Dermis blood vessel endothelial cell (primary cell): ENCODE measurements at regions not wholly inside any gene's neighbourhood (a gene's known extent, or its start where the extent isn't known, plus 50 kb on each side); places are given as distances from the start of the nearest gene placed in this dataset.
"Not testable (repeated sequence)": the region's sequence is repeated elsewhere in the genome, so short reads cannot be mapped to it uniquely, and the experiment has no call there.

Experiments
- DNase-seq: peaks from one replicate; pipeline ENCODE4 v3.0.0; 2010

DNA sequence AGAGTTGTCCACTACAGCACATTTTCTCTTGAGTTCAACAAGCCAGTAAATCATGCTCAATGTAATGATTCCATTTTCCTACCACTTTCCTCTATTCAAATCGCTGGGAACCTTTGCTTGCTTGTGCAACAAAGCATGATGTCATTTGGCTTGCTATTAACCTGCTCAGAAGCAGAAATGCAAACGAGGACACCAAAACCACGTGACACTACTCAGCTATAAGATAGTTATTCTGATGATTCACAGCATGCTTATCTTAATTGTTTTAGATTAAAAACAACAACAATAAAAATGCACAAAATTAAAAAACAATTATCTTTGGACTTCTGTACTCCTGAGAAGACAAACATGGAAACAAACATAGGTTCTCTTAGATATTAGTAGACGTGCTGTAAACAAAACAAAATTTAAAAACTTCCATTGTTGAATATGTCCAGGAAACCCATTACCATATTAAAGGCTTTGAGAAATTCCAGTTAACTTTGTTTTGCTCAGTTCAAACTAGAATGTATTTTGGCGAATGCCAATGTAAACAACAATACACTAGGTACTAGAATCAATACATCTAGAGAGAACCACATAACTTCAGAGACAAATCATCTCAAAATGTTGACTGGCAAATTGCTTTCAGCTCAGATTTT is 77.5 kb upstream of the KRAS start:
- DNase-seq = peak; percentile 7

DNA sequence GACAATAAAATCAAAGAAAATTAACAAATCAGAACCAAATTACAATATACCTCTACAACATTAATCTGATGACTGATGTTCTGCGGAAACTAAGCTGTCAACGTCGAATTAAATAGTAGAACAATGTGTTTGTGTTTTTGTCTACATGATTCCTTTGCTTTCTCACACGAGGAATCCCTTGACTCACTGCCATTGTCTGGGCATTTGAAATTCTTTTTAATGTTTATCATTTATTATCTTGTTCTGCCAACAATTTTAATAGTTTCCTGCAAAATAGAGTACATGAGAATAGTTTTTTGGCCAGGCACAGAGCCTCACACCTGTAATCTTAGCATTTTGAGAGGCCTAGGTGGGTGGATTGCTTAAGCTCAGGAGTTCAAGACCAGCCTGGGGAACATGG is 76.6 kb upstream of the KRAS start:
- peak; percentile 42 for DNase-seq

DNA sequence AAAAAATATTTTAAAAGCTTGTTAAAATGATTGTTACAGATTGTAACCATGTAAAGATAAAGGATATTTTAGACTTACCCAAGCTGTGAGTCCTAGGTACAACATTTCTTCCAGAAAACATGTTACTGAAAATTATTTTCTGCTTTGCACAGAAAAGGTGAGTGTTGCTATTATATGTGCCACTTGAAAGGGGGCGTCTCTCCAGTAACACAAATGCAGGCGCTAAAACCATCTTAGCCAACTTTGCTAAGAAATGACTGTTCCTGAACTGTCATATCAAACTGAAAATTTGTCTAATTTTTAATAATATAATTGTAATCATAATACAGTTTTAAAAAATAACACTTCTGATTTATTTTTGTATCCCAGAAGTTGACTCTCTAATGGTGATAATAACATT is 75.6 kb upstream of the KRAS start:
- no peak for DNase-seq

DNA sequence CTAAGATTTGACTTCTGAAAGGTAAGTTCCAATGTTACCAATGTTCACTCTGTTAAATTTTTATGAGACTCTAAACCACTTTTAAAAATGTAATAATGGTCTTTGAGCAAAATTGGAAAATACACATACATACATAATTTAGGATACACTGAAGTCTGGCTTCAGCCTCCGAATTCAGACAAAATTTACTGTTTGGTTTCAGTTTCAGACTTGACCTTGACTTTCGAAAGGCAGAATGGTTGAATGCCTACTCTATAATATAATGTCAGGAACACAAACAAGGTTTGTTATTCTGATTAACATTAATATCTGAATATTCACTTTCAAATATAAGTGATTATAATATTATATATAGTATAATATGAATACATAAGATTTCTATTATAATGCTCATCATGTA is 74.1 kb upstream of the KRAS start:
- no peak for DNase-seq

DNA sequence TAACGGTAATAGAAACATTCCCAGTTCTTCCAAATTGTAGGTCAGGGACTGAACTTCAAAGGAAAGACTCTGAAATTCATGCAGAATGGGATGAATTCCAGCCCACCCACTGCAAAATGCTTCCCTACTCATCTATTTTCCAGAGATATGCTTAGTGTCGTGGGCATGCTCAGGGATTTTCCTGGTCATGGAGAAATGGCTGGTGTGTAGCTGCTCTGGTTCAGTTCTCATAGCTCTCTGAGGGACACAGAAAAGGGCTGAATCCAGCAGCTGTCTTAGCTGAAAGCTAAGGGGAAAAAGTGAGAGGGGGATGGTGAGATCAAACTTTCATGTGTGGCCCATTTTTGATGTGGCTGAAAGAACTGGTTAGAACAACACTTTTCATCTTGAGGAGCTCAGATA is 72.9 kb upstream of the KRAS start:
- no peak for DNase-seq

DNA sequence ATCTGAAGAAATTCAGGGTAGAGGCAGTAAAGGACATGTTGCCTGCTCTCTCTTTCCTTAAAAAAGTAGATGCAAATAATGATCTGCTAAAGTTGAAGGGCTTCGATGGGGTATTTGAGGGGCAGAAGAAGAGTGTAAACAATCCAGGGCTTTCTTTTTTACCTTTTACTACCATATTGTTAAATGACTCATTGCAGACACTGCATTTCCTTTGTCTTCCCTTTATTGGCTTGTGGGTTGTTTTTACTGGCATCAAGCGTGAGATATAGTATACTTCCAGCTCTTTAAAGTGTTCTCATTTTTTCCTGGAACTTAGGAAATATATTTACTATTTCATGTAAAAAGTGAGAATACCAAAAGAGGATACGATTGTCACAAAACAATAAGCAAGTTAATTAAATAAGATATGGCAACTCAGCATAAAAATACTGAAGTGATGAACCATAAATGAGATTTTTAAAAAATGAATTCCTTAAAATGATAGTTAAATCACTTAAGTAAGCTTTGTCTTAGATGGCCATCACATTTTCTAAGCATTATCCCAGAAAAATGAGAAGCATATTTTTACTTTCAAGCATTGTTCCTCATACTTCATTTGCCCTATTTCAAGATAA is 72.3 kb upstream of the KRAS start:
- DNase-seq = peak; percentile 45

DNA sequence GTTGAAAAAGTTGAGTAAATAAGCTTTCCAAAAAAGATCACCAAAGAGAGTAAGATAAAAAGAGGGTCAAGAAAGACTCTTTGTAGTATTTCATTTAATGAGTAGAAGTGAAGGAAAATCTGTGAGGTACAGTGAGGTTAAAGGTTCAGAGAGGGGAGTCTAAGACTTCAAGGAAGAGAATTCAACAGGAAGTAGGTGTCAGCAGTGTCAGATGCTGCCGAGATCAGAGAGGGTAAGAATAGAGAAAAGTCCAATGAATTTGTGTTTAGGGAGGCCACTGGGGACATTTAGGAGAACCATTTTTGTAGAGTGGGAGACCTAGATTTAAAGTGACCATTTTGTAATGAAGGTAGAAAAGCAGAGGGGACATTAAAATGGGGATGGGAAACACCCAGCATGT is 71.6 kb upstream of the KRAS start:
- no peak for DNase-seq

DNA sequence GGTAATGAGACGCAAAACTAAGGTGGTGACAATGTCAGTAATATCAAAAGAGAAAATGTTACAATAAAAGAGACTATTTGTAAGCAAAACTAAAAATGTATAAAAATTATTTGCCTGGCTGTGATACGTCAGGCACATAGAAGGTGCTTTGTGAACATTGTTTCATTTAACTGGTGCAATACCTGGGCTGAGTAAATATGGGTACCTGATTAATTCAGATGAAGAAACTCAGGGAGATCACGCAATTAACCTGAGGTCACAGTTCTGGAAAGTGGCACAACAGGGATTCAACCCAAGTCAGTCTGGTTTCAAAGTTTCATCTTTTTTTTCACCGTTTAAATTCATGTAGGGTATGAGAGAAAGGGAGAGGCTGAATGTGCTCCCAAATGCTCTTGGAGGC is 71.0 kb upstream of the KRAS start:
- DNase-seq = no peak

DNA sequence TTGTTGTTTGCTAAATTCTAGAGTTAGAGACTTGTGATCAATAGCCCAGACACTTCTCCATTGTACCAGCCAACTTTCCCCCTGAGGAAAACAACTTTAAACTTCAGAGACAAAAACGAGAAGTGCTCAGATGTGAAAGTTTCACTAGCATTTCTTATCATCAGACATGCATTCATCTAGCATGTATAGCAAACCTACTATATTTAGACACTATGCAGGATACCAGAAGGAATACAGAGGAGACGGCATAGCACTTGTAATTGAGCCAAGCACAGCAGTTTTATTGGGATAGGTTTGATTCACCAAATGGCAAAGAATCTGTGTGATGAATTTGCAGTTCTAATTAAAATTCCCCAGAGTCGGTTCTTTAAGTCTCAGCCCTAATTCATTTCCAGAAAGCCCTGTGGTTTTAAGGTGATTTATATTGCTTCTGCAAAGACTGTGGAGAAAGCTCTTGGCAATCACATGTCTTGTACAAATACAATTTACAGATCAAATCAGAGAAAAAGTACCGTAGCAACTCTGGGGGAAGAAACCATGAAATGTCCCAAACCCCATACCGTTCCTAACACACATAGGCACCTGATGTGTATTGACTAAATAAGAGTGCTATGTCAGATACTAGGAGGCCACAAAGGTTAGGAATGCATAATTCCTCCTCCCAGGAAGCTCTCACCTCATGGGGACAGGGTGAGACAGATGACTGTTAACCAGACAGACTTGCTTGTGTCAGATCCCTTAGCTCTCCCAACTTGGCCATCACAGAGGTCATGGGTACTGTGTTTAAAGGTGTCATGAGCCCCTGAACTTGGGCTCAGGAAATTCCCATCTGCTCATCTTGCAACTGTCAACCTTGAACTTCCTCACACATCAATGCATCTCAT is 69.6 kb upstream of the KRAS start:
- no peak for DNase-seq

DNA sequence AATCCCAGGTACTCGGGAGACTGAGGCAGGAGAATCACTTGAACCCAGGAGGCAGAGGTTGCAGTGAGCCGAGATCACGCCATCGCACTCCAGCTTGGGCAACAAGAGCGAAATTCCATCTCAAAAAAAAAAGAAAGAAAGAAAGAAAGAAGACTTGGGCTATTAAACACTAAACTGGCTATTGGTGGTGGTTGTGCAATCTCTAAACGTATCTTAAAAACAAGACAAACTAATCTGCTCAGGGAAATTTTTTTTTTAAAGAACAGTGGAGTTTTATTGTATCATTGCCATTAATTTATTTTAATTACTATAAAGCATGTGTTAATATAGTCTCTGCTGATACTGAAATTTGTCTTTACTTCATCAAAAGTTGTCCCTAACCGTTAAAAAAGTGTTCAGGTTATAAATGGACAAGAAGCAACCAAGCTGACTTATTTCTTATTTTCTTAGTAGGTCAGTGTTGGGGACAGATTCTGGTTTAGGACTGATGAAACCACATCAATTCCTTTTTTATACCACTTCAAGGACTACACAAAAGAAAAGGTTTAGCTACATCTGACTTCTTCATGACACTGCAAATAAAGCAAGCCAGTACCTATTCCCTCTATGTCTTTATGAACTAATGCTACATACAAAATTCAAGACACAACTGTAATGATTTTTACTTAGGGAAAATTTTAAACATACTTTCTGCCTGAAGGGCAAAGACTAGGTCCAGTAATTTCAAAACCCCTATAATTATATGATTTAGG is 68.7 kb upstream of the KRAS start:
- DNase-seq = no peak

DNA sequence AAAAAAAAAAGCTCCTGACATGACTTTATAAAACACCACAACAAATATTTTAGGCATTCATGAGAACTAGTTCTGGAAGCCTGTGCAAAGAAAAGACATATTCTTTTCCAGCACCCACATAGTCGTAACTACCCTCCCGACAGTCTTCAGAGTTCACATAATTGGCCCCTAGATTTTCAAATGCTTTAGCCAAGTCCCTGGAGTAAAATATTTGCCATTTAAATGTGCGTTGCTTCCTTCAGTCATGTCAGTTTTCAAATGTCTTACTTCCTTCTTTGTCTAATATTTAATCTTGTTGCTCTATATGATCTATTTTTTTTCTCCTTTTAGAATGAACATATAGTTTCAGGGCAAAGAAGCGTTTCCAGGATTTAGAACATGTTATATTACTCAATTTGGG is 66.8 kb upstream of the KRAS start:
- no peak for DNase-seq

DNA sequence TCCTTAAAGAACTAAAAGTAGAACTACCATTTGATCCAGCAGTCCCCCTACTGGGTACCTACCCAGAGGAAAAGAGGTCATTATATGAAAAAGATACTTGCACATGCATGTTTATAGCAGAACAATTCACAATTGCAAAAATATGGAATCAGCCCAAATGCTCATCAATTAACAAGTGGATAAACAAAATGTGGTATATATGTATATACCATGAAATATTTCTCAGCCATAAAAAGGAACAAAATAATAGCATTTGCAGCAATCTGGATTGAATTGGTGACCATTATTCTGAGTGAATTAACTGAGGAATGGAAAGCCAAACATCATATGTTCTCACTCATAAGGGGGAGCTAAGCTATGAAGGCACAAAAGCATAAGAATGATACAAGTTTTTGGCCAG is 64.7 kb upstream of the KRAS start:
- DNase-seq = no peak

DNA sequence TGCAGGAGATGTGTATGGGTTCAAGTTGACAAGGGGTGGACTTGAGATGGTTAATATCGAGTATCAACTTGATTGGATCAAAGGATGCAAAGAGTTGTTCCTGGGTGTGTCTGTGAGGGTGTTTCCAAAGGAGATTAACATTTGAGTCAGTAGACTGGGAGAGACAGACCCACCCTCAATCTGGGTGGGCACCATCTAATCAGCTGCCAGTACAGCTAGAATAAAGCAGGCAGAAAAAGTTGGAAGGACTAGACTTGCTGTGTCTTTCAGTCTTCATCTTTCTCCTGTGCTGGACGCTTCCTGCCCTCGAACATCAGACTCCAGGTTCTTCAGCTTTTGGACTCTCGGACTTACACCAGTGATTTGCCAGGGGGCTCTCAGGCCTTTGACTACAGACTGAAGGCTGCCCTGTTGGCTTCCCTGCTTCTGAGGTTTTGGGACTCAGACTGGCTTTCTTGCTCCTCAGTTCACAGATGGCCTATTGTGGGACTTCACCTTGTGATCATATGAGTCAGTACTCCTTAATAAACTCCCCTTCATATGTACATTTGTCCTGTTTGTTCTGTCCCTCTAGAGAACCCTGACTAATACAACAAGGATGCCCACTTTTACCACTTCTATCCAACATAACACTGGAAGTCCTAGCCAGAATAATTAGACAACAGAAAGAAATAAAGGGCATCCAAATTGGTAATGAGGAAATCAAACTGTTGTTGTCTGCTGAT is 62.7 kb upstream of the KRAS start:
- DNase-seq = not testable (repeated sequence)

DNA sequence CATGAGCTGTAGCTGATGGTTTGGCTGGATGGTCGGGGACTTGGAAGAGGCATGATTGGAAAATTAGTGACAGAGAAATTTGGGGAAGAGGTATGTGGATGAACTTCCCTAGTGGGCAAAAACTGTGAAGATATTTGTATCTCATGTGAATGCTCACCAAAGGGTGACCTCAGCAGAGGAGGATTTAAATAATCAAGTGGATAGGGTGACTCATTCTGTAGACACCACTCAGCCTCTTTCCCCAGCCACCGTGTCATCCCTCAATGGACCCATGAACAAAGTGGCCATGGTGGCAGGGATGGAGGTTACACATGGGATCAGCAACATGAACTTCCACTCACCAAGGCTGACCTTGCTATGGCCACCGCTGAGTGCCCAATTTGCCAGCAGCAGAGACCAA is 60.8 kb upstream of the KRAS start:
- DNase-seq = no peak

DNA sequence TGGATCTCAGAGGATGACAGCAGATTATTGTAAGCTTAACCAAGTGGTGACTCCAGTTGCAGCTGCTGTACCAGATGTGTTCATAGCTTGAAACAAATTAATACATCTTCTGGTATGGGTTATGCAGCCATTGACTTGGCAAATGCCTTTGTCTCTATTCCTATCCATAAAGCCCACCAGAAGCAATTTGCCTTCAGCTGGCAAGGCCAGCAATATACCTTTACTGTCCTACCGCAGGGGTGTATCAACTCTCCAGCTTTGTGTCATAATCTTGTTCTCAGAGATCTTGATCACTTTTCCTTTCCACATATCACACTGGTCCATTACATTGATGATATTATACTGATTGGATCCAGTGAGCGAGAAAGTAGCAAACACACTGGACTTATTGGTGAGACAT is 59.3 kb upstream of the KRAS start:
- DNase-seq = not testable (repeated sequence)

DNA sequence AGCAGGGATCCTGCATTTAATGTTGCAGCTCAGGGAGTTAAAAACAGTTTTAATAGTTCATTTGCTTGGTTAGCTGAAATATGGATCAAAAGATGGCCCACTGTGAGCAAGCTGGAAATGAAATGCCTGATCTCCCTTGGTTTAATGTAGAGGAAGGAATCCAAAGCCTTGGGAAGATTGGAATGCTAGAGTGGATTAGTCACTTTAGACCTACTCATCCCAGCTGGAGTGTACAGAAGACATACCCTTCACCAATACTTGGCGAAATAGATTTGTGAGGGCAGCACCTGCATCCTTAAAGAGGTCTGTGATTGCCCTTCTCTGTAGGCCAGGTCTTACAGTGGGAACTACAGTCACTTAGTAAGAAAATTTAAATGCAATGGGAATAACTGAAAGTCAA is 58.0 kb upstream of the KRAS start:
- no peak for DNase-seq

DNA sequence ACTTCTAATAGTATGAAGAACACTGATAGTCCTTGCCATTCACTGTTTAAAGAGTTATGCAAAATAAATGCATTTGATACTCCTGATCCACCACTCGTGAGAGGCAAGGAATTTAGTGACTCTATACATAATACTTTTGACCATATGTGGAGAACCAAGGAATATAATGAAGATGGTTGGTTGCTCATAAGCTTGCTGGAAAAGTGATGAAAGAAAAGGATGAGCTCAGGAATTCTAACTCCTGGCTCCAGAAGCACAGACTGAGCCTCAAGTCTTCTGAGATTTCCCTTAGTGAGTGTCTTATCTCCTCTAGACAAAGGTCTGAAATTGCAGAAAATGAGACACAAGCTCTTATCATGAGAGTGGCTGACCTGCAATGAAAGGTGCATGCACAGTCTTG is 57.1 kb upstream of the KRAS start:
- no peak for DNase-seq

DNA sequence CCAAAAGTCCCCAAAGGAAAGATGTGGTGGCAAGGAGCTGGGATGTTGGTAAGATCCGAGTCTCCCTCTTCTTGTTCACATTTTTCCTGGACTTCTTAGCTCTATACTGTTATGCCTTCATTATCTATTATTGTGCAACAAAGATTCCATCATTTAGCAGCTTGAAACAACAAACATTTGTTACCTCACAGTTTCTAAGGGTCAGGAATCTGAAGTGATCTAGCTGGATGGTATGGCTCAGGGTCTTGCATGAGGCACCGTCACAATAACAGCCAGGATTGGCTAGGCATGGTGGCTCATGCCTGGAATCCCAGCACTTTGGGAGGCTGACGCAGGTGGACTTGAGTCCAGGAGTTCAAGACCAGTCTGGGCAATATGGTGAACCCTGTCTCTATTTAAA is 51.1 kb upstream of the KRAS start:
- DNase-seq = no peak
